ENCODE measurements at regions not wholly inside any gene's neighbourhood (a gene's known extent, or its start where the extent isn't known, plus 50 kb on each side); places are given as distances from the start of the nearest gene placed in this dataset.
"Not testable (repeated sequence)": the region's sequence is repeated elsewhere in the genome, so short reads cannot be mapped to it uniquely, and the experiment has no call there.

DNA sequence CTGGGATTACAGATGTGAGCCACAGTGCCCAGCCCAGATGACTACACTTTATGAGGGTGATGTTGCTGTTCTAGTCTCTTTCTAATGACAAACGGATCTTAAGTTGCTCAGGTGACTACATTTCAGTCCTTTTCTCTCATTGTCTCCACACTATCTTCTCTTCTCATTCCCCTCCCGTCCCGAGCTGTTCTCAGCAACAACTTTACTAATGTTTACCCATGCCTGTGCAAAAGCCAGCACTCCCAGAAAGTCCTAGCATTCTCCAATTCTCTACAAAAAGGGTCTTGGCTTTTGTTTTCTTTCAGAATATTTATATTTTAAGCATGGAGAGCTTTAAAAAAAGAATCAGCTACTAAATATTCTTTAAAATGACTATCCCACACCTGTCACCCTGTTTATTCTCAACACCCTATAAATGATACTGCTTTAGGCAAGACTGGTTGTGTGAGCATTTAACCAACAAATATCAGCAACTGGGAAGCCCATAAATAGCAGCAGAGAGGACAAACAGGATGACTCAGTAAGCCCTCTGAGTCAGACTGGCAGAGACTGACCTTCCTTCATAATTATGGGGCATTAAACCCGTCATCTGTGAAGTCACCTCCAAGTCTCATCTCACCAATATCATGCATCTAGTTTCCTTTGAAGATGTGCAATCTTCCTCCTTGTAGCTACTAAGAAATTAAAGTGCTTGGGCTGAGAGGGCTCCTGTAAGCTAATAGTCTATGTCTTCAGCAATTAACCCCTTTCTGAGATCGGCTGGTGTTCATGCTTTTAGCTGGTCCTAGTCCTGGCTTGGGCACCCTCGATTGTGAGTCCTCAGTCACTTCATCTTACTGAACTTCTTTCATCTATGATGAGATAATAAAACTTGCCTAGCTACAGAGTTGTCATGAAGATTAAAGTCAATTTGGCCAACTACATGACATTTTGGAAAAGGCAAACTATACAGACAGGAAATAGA is 72.6 kb upstream of the KIF2A start:
- TF ChIP-seq, protein P1, sequence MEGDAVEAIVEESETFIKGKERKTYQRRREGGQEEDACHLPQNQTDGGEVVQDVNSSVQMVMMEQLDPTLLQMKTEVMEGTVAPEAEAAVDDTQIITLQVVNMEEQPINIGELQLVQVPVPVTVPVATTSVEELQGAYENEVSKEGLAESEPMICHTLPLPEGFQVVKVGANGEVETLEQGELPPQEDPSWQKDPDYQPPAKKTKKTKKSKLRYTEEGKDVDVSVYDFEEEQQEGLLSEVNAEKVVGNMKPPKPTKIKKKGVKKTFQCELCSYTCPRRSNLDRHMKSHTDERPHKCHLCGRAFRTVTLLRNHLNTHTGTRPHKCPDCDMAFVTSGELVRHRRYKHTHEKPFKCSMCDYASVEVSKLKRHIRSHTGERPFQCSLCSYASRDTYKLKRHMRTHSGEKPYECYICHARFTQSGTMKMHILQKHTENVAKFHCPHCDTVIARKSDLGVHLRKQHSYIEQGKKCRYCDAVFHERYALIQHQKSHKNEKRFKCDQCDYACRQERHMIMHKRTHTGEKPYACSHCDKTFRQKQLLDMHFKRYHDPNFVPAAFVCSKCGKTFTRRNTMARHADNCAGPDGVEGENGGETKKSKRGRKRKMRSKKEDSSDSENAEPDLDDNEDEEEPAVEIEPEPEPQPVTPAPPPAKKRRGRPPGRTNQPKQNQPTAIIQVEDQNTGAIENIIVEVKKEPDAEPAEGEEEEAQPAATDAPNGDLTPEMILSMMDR (IDR thresholded peaks at IDR 0.05 in 4 of 5, conservative IDR thresholded peaks at IDR 0.05 in 1 of 5): not testable (repeated sequence)
- TF ChIP-seq POLR2A (IDR thresholded peaks at IDR 0.05): not testable (repeated sequence)

Measured in gastrocnemius medialis (tissue), 4 donors.